ENCODE measurements at regions not wholly inside any gene's neighbourhood (a gene's known extent, or its start where the extent isn't known, plus 50 kb on each side); places are given as distances from the start of the nearest gene placed in this dataset.
A peak's percentile ranks its signal among the peaks of the same experiment; 100 is the strongest.

DNA sequence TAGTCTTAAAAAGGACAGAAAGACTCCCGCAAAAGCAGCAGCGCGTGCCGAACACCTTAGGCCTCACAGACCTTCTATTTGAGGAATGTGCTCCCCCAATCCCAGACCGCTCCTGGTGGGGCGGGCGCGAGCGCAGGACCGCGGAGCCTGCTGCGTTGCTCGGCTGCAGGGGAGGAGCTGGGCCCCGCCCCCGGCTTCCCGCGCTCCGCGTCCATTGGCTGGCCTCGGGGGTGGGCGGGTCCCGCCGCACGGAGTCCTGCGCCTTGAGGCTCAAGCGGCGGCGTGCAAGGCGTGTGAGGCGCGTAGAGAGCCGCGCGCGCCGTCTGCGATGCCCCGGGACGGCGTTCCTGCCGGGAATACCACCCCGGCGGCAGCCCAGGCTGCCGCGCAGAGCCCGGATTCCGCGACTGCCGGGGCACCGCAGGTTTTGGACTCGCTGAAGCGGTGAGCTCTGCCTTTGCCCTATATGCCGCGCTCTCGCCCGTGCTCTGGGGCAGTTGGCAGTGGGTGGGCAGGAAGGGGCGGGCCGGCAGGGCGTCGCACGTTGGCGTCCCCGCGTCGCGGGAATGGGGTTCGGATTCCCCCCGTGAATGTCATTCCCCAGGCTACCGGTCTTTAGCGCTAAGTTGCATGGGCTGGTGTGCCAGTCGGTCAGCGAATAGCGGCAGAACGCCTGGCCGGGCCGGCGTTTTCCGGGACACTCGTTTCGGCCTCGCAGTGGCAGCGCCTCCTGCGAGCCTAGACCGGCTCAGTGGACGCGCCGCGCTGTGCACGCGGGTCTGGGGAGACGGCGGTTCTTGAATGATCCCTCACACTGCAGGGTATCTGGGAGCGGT lies 49.6 kb upstream of the PAIP2B start (continued):
- TF ChIP-seq ZNF530 (CRISPR knock-in tag; IDR thresholded peaks at IDR 0.05; ENCODE audit: low read depth): no peak
- peak; percentile 59; the same call in 1 of the 2 replicates for TF ChIP-seq ZNF232 (CRISPR knock-in tag; IDR thresholded peaks at IDR 0.05; ENCODE audit: borderline replicate concordance)

Measured in HepG2 (cell line).